Islet of Langerhans (tissue), 1 donor: ENCODE measurements at regions not wholly inside any gene's neighbourhood (a gene's known extent, or its start where the extent isn't known, plus 50 kb on each side); places are given as distances from the start of the nearest gene placed in this dataset.

ENCODE experiments used
- FAIRE-seq: peaks from one replicate; lab custom pipeline; 2011; peaks lifted over from hg19 to GRCh38; lab: Jason Lieb, UNC

- FAIRE-seq = no peak
Measured at GRCh38 chr2:18883616-18884456, 294.5 kb upstream of the NT5C1B start.

DNA sequence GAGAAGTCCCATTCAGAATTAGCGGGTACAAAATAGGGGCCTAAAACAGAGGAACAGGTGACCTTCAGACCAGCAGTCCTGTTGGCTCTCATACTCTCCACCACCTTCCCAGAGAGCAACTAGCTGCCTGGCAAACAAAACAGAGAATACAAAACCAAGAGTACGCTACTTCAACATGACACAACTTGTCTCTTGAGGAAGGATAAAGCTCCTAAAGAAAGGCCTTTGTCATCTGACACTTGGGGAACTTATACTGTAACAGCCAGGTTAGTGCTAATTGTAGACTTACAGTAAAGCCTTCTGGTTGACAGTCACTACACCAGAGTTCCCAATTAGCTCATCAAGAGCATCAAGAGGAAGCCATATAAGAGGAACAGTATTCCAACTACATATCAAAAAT lies 282.1 kb upstream of the NT5C1B start:
- FAIRE-seq = no peak

DNA sequence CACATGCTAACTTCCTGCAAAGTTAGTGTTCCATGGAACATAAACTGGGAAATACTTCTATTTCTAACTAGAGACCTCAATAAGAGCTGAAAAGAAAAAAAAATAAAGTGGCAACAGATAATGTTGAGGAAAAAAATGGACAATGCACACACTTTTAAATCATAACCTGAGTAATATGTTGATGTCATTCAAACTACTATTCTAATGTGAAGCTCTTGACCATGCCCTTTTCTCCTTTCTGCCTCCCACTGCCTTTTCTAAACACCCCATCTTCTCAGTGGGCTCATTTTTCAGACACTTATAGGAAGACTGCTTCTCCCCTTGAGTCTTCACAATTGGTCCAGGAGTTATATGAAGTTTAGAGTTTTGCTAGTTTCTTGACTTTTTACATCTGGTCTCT lies 280.9 kb upstream of the NT5C1B start:
- no peak for FAIRE-seq

- FAIRE-seq = no peak
Measured at GRCh38 chr2:18861951-18862350, 272.6 kb upstream of the NT5C1B start.

- FAIRE-seq = no peak
Measured at GRCh38 chr2:18860179-18860578, 270.8 kb upstream of the NT5C1B start.

DNA sequence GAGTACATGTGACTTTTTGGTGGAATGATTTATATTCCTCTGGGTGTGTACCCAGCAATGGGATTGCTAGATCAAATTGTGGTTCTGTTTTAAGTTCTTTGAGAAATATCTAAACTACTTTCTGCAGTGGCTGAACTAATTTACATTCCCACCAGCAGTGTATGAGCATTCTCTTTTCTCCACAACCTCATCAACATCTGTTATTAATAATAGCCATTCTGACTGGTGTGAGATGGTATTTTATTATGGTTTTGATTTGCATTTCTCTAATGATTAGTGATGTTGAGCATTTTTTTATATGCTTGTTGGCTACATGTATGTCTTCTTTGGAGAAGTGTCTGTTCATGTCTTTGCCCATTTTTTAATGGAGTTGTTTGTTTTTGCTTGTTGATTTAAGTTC lies 267.4 kb upstream of the NT5C1B start:
- FAIRE-seq = no peak

DNA sequence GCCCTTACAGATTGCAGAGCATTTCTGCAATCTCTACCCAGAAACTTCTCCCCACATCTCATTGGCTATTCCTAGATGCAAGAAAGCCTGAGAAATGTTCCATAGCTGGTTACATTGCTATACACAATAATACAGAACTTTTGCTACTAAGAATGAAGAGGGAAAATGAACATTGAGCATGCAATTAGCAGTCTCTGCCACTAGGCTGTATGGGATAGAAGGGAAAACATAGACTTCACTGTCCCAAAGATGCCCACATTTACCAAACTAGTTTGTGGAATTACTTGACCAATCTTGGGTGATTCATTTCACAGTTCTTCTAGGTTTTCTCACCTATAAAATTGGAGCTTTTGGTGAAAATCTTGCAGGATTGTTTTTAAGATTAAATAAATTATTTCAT lies 265.7 kb upstream of the NT5C1B start:
- FAIRE-seq = no peak

GRCh38 chr2:18849841-18850578 lies 260.6 kb upstream of the NT5C1B start:
- FAIRE-seq = no peak

GRCh38 chr2:18848646-18849045 lies 259.3 kb upstream of the NT5C1B start:
- no peak for FAIRE-seq

DNA sequence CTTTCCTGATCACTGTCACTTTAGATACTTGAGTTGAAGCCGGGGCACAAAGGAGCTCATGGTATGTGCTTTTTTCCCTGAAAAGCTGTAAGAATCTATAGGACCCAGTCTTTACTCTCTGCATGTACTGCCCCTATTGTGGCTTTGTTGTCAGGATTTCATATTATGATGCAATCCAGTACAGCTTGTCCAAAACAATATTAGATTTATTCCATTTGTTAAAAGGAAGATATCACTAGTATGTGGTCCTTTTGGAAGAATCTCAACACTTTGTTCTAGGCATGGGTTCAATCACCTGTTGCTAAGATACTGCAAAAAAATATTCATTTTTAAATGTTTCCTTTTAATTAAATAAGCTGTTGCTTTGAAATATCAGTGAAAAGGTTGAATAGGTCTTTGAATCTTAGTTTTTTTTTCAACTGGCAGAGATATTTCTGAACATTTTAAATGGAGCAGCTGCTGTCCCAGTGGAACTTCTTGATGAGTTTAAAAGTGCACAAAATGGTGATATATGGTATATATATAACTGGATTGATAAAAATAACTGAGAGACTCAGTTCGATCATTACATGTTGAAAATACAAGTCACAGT lies 256.6 kb upstream of the NT5C1B start:
- FAIRE-seq = no peak

GRCh38 chr2:18842836-18843235 lies 253.5 kb upstream of the NT5C1B start:
- FAIRE-seq = no peak

GRCh38 chr2:18841248-18842150 lies 252.1 kb upstream of the NT5C1B start:
- no peak for FAIRE-seq

- no peak for FAIRE-seq
Measured at GRCh38 chr2:18837240-18837639, 247.9 kb upstream of the NT5C1B start.

- FAIRE-seq = no peak
Measured at GRCh38 chr2:18836436-18836835, 247.1 kb upstream of the NT5C1B start.

- no peak for FAIRE-seq
Measured at GRCh38 chr2:18835787-18836186, 246.4 kb upstream of the NT5C1B start.

- no peak for FAIRE-seq
Measured at GRCh38 chr2:18834341-18834740, 245.0 kb upstream of the NT5C1B start.

DNA sequence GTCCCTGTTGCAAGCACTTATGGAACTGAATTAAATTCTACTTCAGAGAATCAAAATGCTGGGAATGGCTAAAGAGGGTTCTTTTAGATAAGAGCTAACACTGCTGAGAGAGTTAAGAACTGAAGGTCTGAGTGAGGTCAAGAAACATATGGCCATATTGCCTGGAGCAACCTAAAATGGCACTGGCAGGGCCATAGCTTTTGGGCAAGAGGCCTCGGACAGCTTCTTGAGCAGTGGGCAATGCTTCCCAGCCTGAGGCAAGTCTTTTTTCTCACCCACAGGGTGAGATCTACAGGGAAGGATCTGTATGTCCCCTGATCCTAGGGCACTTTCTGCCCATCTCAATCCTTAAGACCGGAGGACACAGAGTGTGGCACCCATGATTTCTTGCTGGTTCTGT lies 244.6 kb upstream of the NT5C1B start:
- no peak for FAIRE-seq

GRCh38 chr2:18831916-18832510 lies 242.6 kb upstream of the NT5C1B start:
- FAIRE-seq = no peak

DNA sequence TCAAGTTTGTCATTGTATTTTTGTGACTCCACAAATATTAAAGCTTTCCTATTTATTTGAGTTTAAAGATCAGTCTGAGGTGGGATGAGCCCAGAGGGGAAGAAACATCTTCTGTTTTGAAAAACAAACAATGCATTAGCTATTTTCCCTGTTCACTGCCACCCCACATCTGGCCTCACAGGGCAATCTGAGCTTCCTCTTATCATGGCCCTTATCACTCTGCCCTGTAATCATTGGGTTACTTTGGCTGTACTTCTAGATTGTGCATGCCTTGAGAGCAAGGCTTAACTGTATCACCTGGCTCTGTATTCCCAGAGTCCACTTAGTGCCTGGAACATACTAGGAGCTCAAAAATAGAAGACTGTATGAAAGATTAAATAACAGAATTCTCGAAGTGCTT lies 241.6 kb upstream of the NT5C1B start:
- no peak for FAIRE-seq

DNA sequence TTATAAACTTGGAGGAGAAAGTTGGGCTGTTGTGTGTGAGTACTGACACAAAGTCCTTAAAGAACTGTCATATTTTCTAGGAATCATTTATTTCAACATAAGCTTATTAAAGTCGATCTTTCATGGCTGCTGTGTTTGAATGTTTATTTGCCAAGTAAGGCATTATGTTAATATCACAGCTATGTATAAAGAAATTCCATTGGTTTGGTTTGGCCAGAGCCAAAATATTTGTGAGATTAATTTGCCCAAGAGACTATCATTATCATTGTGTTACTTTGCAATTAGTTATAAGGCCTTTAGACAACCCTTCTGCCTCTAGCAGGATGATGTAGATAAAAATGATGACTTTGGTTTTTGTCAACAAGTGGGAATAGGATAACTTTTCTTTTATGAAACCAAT lies 240.6 kb upstream of the NT5C1B start:
- FAIRE-seq = no peak

DNA sequence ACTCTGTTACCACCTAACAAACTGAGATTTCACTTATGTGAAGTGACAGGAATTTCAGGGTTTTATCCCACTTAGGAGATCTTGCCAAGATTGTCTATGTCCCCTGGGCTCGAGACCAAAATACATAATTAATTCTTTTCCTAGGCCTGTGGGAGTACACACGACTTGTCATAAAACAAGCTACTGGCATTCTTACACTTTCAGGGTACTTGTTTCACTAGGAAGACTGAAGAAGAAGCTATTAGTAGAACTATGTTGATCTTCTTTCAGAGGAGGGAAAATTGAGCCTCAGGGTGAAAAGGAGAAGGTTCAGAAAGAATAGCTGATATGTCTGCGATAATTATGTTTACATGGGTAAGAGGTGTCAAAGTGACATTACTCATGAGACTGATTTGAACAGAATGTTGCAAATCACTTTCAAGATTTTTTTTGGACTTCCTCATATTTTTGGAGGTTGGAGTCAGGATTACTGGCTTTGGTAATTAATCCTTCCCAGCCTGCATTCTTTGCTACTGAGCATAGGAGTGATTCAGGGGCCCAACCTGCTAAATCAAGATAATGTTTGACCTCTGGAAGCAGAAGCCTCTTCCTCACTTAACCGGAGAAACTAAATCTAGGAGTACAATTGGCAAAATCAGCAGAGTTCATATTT lies 240.0 kb upstream of the NT5C1B start:
- FAIRE-seq = no peak
